Endometrial microvascular endothelial cells (primary cell): ENCODE measurements at regions not wholly inside any gene's neighbourhood (a gene's known extent, or its start where the extent isn't known, plus 50 kb on each side); places are given as distances from the start of the nearest gene placed in this dataset.

Source experiments
- in situ Hi-C: cut with HindIII; loops from 2 replicates; pipeline ENCODE4 v1.10.0; 2017; ENCODE audit warnings: low sequenced_read_pairs, low pct_unique_long_range_greater_than_20kb; ENCODE audit errors: inconsistent ontology term

GRCh38 chr9:108300306-108301287 is 555.2 kb downstream of the ACTL7B start:
- in situ Hi-C loops = no loop called here

- in situ Hi-C loops = no loop called here
Measured at GRCh38 chr9:108297073-108297472, 558.7 kb downstream of the ACTL7B start.

- in situ Hi-C loops = no loop called here
Measured at GRCh38 chr9:108296056-108296455, 559.7 kb downstream of the ACTL7B start.

- in situ Hi-C loops = no loop called here
Measured at GRCh38 chr9:108291586-108291932, 564.2 kb downstream of the ACTL7B start.

- in situ Hi-C loops = no loop called here
Measured at GRCh38 chr9:108290839-108291585, 564.8 kb downstream of the ACTL7B start.

GRCh38 chr9:108286638-108287206 is 569.1 kb downstream of the ACTL7B start:
- in situ Hi-C loops = no loop called here

- in situ Hi-C loops = no loop called here
Measured at GRCh38 chr9:108283696-108284095, 572.1 kb downstream of the ACTL7B start.

GRCh38 chr9:108282872-108283271 is 572.9 kb downstream of the ACTL7B start:
- in situ Hi-C loops = no loop called here

GRCh38 chr9:108281696-108282095 is 574.1 kb downstream of the ACTL7B start:
- in situ Hi-C loops = no loop called here

- in situ Hi-C loops = no loop called here
Measured at GRCh38 chr9:108278341-108278740, 577.4 kb downstream of the ACTL7B start.

- in situ Hi-C loops = no loop called here
Measured at GRCh38 chr9:108277216-108277615, 578.6 kb downstream of the ACTL7B start.

- in situ Hi-C loops = no loop called here
Measured at GRCh38 chr9:108275906-108276305, 579.9 kb downstream of the ACTL7B start.

- in situ Hi-C loops = no loop called here
Measured at GRCh38 chr9:108274971-108275370, 580.8 kb downstream of the ACTL7B start.

- in situ Hi-C loops = no loop called here
Measured at GRCh38 chr9:108273988-108274387, 581.8 kb downstream of the ACTL7B start.

- in situ Hi-C loops = no loop called here
Measured at GRCh38 chr9:108272349-108272899, 583.4 kb downstream of the ACTL7B start.

- in situ Hi-C loops = no loop called here
Measured at GRCh38 chr9:108271646-108272348, 584.0 kb downstream of the ACTL7B start.

- in situ Hi-C loops = no loop called here
Measured at GRCh38 chr9:108271236-108271635, 584.5 kb downstream of the ACTL7B start.

- in situ Hi-C loops = no loop called here
Measured at GRCh38 chr9:108270561-108270960, 585.2 kb downstream of the ACTL7B start.

- in situ Hi-C loops = no loop called here
Measured at GRCh38 chr9:108270051-108270450, 585.7 kb downstream of the ACTL7B start.
